ENCODE measurements at regions not wholly inside any gene's neighbourhood (a gene's known extent, or its start where the extent isn't known, plus 50 kb on each side); places are given as distances from the start of the nearest gene placed in this dataset.

DNA sequence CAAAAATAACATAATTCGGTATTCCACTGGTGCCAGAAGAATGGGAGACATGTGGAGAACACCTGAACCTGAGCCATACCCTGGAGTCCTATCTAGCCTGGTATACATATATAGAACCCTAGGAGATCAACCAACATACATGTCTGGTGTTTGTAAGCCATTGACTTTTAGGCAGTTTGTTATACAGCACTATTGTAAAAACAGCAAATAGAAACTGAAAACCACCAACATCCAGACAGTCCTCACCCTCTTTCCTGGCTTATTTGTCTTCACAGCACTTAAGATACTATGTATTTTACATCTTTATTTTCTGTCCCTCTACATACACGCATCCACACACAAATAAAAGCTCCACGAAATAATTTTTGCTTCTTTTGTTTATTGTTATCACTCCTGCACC, 404.2 kb upstream of the PMFBP1 start:
- TF ChIP-seq EP300 (IDR thresholded peaks at IDR 0.05; ENCODE audit: borderline replicate concordance in 1 of 2, low read depth in 2 of 2, low read length in 2 of 2): no peak
- TF ChIP-seq, protein P1, sequence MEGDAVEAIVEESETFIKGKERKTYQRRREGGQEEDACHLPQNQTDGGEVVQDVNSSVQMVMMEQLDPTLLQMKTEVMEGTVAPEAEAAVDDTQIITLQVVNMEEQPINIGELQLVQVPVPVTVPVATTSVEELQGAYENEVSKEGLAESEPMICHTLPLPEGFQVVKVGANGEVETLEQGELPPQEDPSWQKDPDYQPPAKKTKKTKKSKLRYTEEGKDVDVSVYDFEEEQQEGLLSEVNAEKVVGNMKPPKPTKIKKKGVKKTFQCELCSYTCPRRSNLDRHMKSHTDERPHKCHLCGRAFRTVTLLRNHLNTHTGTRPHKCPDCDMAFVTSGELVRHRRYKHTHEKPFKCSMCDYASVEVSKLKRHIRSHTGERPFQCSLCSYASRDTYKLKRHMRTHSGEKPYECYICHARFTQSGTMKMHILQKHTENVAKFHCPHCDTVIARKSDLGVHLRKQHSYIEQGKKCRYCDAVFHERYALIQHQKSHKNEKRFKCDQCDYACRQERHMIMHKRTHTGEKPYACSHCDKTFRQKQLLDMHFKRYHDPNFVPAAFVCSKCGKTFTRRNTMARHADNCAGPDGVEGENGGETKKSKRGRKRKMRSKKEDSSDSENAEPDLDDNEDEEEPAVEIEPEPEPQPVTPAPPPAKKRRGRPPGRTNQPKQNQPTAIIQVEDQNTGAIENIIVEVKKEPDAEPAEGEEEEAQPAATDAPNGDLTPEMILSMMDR (IDR thresholded peaks at IDR 0.05; ENCODE audit: control extremely low read depth in 1 of 3, insufficient read depth in 1 of 3, low read depth in 1 of 3, low read length in 3 of 3): no peak
- TF ChIP-seq EZH2 (IDR thresholded peaks at IDR 0.05; ENCODE audit: low read depth, low read length, severe bottlenecking): no peak
- no peak for TF ChIP-seq PHF8 (conservative IDR thresholded peaks at IDR 0.05; ENCODE audit: low read depth, low read length)
- no peak for TF ChIP-seq POLR2A (IDR thresholded peaks at IDR 0.05; ENCODE audit: control extremely low read depth in 1 of 2, low read depth in 2 of 2, low read length in 2 of 2)
